WI38 (cell line): ENCODE measurements at regions not wholly inside any gene's neighbourhood (a gene's known extent, or its start where the extent isn't known, plus 50 kb on each side); places are given as distances from the start of the nearest gene placed in this dataset.

ENCODE experiments used
- H3K4me3 ChIP-seq: 2 replicates; pipeline ENCODE4 v1.5.1; 2011; ENCODE audit warnings: low read depth, mild to moderate bottlenecking, control low read depth, low read length
- TF ChIP-seq, protein P1 (sequence below): IDR thresholded peaks from 2 replicates; pipeline ENCODE4 v1.5.1; 2012; ENCODE audit warnings: low read depth, mild to moderate bottlenecking, control low read depth, low read length

DNA sequence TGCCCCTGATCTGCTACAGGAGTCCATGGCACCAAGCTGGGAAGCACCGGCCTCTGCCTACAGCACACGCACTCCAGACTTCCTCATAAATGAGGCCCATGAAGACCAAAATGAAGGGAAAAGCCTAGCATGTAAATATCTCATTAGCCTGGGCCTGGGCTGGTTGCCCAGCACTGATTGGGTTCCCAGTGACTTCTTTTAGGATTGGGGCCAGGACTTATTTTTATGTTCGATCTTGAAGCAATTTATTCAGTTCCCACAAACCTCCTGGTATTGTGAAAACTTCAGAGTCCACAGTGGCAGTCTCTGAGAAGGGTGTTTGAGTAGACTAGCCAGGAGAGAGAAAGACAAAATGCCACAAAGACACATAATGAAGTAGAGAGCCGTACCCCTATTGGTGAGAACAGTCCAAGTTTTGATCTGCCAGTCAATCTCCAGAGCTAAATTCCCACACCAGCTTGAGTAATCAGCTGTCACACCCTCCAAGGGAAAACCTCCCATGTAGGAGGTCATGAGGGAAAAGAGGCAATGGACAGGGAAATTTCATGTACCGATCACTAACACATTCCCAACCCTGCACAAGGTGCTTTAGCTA is 78.2 kb downstream of the PHLDA1 start:
- no peak overlapping the region for H3K4me3 ChIP-seq
- TF ChIP-seq, protein P1, sequence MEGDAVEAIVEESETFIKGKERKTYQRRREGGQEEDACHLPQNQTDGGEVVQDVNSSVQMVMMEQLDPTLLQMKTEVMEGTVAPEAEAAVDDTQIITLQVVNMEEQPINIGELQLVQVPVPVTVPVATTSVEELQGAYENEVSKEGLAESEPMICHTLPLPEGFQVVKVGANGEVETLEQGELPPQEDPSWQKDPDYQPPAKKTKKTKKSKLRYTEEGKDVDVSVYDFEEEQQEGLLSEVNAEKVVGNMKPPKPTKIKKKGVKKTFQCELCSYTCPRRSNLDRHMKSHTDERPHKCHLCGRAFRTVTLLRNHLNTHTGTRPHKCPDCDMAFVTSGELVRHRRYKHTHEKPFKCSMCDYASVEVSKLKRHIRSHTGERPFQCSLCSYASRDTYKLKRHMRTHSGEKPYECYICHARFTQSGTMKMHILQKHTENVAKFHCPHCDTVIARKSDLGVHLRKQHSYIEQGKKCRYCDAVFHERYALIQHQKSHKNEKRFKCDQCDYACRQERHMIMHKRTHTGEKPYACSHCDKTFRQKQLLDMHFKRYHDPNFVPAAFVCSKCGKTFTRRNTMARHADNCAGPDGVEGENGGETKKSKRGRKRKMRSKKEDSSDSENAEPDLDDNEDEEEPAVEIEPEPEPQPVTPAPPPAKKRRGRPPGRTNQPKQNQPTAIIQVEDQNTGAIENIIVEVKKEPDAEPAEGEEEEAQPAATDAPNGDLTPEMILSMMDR, result no peak

DNA sequence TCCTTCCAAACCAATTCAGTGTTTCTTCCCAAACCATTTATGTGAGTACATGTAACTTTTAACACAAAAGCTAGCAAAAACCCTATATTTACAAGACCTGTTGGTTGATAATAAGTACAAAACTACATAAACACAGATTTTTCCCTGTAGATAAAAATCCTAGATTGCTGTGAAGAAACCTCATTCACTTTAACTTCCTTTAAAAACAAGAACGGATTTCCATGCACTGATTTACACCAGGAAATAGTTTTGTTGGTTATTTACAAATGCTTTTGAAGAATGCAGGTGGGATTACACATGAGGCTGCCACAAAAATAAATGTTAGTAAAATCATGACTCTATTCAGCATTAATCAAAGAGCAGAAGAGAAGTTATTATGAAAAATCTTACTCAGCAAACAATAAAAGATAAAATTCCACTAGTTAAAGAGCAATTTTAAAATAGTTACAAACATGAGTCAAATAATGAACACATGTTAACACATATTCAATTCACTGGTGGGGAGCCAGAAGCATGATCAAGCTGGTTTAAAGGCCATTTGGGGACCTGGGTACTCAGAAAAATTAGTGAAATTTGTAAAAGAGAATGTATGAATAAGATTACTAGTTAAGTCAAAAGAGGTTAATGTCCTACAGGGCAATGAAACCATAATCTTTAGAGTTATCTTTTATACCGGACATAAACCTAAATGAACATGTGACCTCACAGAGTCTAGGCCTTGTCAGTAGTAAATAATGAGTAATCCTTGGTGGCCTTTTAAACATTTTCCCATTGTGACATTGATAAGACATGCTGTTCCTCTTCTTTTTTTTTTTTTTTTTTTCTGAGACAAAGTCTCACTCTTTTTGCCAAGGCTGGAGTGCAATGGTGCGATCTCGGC is 79.9 kb downstream of the PHLDA1 start:
- H3K4me3 ChIP-seq, result no peak overlapping the region
- TF ChIP-seq, protein P1, result no peak

DNA sequence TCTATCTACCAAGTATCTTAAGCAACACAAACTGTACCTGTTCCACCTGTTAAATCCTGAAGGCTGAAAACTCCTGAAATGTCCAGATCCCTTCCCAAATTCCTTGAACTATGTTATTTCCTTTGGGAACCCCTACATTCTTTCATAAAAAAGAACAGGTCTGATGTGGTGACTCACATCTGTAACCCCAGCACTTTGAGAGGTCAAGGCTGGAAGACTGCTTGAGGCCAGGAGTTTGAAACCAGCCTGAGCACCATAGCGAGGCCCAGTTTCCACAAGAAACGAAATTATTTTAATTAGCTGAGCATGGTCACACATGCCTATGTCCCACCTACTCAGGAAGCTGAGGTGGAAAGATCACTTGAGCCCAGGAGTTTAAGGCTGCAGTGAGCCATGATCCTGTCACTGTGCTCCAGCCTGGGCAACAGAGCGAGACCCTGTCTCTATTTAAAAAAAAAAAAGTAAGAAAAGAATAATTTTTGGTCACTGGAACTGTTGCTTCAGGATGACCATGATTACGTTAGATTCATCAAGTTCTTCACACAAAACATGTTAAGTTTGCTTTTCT is 84.3 kb downstream of the PHLDA1 start:
- H3K4me3 ChIP-seq, result no peak overlapping the region
- TF ChIP-seq, protein P1, result no peak

DNA sequence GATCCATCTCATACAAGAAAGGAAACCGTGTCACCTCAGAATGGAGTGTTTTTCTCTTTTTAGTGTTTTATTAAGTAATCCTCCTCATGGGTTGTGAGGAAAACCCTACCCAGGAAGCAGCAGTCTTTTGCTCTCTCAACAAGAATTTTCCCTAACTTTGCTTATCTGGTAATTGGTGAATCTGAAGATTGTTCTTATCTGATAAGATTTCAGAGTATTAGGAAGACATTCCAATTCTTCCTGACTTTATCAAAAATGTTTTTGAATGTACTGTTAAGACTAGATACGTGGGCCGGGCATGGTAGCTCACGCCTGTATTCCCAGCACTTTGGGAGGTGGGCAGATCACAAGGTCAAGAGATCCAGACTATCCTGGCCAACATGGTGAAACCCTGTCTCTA is 86.0 kb downstream of the PHLDA1 start:
- TF ChIP-seq, protein P1, result no peak

DNA sequence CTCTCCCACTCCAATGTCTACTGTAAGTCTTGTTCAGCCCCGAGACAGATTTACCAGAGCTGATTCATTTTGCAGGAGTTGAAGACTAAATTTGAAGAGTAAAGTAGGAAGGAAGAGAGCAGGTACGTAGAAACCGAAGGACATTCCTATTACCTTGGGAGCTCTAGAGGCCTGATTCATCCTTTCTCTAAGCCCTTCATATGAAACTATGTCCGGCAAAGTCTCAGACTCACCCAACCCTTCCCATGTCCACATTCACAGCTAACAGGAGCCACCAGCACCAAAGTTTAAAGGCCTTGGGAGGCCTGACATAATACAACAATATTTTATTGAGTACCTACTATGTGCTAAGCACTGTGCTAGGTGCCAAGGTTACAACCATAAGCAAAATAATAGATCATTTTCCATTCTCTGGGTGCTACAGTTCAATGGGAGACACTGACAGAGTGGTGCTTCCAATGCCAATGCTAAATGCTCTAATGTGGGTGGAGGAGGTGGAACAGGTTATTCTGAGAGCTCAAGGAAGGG is 86.6 kb downstream of the PHLDA1 start:
- H3K4me3 ChIP-seq, result no peak overlapping the region
- TF ChIP-seq, protein P1, result no peak

More for the DNA sequence above, 86.0 kb downstream of the PHLDA1 start:
- H3K4me3 ChIP-seq, result no peak overlapping the region

DNA sequence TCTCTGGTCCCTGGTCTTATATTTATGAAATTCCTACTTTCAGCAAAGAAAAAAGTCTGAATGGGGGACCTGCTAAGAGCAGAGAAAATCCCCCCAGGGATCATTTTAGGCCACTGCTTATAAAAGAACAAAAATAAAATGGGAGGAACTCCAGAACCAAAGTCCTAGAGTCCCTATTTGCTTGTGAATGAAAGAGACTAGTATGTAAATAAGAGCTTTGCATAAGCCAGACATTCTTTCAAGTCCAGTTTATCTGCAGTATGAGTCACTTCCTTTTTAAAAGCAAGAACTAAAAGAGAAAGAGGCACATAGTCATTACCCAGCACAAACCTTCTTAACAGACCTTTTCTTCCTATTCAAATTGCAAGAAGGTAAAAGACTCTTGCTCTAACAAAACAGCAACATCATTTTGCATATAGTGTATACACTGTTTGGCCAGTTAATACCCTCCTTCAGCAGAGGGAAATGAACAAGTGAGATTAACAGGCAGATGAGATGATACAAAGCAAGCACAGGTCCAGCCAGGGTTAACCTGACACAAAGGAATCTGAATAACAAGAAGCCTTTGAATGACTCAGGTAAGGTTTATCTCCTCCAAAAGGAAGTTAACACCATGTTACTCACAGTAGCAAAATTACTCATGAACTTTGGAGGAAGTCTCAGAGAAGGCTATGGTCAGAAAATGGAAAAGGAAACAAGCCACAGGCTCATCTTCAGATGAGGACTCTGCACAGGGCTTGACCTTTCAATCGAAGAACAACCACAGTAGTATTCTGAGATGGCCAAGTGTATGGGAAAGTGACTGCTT is 87.3 kb downstream of the PHLDA1 start:
- TF ChIP-seq, protein P1, result no peak

More for the DNA sequence above, 87.3 kb downstream of the PHLDA1 start:
- no peak overlapping the region for H3K4me3 ChIP-seq
